NCI-H446 treated with DMSO at 0.1 percent for 48 hours (cell line): ENCODE measurements at regions not wholly inside any gene's neighbourhood (a gene's known extent, or its start where the extent isn't known, plus 50 kb on each side); places are given as distances from the start of the nearest gene placed in this dataset.

Source experiments
- DNase-seq: peaks from one replicate; lab custom pipeline; 2025; lab: John Stamatoyannopoulos, UW

DNA sequence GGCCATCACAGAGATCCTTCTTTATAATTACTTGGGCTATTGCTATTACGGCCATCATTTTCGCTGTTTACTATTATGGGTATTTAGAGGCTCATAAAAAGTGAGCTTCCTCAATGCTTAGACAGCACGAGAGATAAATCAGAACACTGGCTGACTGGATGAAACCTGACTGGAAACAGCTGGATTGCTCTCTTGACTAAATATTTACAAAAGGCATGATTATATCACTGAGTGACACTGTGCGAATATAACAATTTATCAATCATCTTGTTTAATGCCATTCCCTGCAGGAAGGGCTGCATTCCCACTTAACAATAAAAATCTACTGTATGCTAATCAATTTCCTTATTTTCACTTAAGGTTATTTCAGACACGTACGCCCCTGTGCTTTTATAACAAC lies 260.1 kb upstream of the ARID1B start:
- no peak for DNase-seq

DNA sequence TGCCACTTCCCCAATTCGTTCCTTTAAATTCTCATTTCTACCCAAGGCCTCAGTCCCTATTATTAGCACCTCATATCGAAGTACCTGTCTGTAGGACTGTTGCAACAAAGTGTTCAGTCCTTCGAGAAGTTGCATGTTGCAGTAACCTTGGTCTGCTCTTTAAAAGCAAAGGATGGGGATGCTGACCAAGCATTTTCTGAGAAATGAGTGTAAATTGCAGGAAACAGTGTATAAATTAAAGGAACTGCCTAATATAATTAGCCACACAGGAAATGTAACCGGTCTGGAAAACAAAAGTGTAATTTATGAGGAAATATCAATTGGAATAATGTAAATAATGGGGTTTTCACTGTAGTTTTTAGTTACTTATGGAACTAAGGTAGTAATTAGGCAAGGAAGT lies 261.9 kb upstream of the ARID1B start:
- DNase-seq: no peak

GRCh38 chr6:156513504-156513903 lies 263.7 kb upstream of the ARID1B start:
- DNase-seq: no peak

DNA sequence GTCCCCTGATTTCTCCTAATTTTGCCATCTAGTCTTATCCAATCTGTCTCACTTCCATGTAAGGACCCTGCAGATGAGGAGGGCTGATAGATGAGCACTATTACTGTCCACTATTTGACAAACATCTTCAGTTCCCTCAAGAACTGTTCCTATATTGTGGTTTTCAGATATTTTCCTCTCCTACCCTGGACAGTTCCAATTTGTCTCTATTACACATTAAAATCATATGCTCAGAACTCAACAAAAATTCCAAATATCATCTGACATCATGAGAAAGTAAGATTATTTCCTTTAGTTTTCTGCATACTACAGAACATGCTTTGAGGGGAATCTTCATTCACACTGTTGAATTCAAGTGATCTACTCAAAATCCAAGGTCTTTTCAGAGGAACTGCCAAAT lies 265.6 kb upstream of the ARID1B start:
- no peak for DNase-seq

DNA sequence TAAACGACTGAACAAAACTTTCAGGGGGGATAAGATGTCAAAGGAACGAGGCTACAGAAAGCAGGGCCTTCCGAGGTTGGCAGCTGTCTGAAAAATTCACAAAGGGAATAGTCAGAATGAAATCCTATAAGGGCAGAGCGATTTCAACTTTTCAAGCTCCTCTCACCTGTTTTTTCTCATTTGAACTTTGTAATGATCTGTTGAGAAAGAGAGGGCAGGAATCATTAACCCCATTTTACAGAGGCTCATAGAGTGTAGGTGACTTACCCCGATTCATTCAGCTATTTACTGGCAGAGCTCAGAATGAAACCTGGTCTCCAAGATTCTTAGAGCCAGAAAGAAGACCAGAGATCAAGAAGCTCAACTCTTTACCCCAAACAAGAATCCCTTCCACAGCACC lies 266.1 kb upstream of the ARID1B start:
- DNase-seq: no peak

- no peak for DNase-seq
Observed at GRCh38 chr6:156510242-156510641, 266.9 kb upstream of the ARID1B start.

DNA sequence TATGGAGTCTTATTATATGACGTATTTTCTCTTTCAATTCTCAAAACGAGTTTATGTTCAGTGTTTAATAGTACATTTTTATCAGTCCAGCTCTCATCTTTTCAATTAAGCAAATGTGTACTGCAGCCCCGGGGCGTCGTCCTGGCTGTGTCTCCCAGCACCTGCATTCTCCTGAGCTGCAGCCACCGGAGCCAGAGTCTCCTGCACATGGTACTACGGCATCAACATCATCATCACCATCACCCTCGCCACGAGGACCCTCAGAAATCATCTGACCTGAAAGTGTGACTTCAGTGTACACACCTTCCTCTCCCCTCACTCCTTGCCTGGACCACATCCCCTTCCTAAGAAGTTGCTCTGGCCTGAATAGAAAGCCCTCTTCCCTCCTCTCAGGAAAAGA lies 267.7 kb upstream of the ARID1B start:
- DNase-seq: no peak

GRCh38 chr6:156508923-156509322 lies 268.3 kb upstream of the ARID1B start:
- DNase-seq: no peak

DNA sequence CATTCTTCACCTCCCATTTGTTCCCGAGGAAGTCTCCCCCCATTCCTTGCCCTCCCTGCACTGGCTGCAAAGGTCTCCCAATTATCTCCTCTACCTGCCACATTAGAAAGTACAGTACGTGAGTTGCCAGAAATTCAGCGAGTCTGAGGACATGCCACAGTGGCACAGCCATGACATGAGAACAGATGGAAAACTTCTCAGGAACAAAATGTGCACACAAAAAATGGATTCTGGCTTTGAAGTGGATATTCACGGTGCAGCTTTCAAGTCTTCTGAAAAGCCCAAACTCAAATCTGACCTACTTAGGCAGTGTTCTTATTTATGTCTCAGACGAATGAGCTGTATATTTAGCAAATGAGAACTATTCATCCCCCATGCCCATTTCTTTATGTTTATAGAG lies 269.1 kb upstream of the ARID1B start:
- DNase-seq: no peak

GRCh38 chr6:156507656-156508055 lies 269.5 kb upstream of the ARID1B start:
- DNase-seq: no peak

GRCh38 chr6:156507106-156507505 lies 270.1 kb upstream of the ARID1B start:
- no peak for DNase-seq

- no peak for DNase-seq
Observed at GRCh38 chr6:156502969-156503504, 274.1 kb upstream of the ARID1B start.

GRCh38 chr6:156497618-156498017 lies 279.6 kb upstream of the ARID1B start:
- DNase-seq: no peak

DNA sequence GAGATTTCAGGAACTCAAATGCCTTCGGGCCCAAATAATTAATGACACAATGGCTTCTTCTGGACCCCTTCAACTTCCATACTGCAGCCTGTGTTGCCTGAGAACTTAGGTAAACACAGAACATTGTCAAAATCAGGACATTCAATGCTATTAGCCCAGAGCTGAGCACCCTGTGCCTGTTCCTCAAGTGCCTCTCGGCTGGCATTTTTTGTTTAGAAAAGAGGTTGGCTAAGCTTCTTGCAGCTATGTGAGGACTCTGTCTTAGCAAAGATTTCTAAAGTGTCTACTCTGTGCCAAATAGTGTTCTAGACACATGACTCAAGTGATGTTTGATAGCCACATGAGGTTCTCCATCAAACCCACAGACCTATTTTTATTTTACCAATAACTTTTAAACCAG lies 289.3 kb upstream of the ARID1B start:
- DNase-seq: no peak

- no peak for DNase-seq
Observed at GRCh38 chr6:156485150-156485549, 292.0 kb upstream of the ARID1B start.

DNA sequence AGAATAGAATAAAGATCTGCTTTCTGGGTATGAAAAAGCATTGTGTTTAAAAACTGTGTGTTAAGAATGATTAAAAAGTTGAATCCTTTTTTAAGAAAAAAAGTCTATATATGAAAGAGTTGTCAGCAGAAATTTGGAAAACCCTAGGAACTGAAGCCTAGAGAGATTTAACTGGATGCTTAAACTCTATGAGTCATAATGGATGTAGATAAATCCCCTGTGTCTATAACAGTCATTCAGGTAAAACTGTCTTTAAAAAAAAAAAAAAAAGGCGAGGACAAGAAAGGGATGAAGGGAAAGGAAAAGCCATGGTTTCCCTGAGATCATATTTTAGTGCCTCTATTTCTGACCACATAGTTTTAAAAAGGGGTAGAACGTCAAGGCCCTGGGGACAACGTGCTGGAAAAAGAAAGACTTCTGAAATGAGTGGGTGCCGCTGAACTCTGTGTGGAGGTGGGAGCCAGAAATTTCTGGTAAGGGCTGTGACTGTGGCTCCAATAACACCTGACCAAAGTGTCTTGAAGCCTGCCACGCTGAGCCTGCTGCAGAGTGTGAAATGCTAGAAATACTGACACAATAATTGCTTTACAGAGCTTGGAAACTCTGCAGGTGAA lies 302.6 kb upstream of the ARID1B start:
- DNase-seq: no peak

- no peak for DNase-seq
Observed at GRCh38 chr6:156471000-156471399, 306.2 kb upstream of the ARID1B start.

GRCh38 chr6:156464100-156464878 lies 312.9 kb upstream of the ARID1B start:
- DNase-seq: no peak

GRCh38 chr6:156461647-156462046 lies 315.5 kb upstream of the ARID1B start:
- no peak for DNase-seq

- no peak for DNase-seq
Observed at GRCh38 chr6:156457601-156458000, 319.6 kb upstream of the ARID1B start.

DNA sequence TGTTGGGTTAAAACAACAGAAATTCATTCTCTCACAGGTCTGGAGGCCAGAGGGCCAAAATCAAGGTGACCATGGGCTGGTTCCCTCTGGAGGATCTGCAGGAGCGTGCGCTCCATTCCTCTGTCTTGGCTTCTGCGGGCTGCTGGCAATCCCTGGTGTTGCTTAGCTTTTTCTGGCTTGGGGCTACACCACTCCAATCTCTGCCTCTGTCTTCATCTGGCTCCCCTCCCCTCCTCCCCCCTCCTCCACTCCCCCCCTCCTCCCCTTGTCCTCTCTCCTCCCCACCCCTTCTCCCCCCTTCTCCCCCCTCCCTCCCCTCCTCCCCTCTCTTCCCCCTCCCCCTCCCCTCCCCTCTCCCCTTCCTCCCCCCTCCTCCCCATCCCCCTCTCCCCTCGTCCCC lies 321.3 kb upstream of the ARID1B start:
- no peak for DNase-seq

DNA sequence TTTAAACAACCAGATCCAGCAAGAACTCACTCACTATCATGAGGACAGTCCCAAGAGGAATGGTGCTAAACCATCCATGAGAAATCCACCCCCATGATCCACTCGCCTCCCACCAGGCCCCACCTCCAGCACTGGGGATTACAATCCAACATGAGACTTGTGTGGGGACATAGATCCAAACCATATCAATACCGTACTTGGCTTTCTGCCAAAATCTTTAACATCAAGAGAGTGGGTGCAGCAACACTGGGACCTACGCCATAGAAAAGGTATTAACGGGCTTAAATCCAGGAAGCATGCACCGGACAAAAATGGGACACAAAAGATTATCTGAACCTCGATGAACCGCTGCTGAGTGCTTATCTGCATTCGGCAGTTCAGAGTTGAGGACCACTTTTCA lies 322.3 kb upstream of the ARID1B start:
- no peak for DNase-seq

DNA sequence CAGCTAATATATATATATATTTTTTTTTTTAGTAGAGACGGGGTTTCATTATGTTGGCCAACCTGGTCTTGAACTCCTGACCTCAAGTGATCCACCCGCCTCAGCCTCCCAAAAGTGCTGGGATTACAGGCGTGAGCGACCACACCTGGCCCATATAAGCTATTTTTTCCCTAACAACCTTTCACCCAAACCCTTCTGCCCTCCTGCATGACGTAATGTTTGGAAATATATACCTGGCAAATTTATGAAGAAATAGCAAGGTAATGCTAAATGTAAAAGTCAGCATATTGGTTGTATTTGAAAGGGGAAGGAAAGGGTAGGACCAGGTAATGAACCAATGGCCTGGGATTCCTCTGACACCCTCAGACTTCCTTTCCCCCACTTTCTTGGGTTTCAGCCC lies 325.5 kb upstream of the ARID1B start:
- DNase-seq: no peak

- DNase-seq: no peak
Observed at GRCh38 chr6:156451088-156451487, 326.1 kb upstream of the ARID1B start.
